GM12864 (cell line): ENCODE measurements at regions not wholly inside any gene's neighbourhood (a gene's known extent, or its start where the extent isn't known, plus 50 kb on each side); places are given as distances from the start of the nearest gene placed in this dataset.

Experiments used
- DNase-seq: peaks from one replicate; pipeline ENCODE4 v3.0.0-alpha.2; 2011; ENCODE audit warnings: low read depth
- H3K4me3 ChIP-seq: 2 replicates; pipeline ENCODE4 v1.5.1; 2011; ENCODE audit warnings: mild to moderate bottlenecking, low read depth, low read length, control low read depth
- CTCF ChIP-seq: IDR thresholded peaks from 2 replicates; pipeline ENCODE4 v1.5.1; 2011; ENCODE audit warnings: low read depth, mild to moderate bottlenecking, moderate library complexity, low read length, control low read depth, inconsistent platforms; ENCODE audit errors: missing control alignments

DNA sequence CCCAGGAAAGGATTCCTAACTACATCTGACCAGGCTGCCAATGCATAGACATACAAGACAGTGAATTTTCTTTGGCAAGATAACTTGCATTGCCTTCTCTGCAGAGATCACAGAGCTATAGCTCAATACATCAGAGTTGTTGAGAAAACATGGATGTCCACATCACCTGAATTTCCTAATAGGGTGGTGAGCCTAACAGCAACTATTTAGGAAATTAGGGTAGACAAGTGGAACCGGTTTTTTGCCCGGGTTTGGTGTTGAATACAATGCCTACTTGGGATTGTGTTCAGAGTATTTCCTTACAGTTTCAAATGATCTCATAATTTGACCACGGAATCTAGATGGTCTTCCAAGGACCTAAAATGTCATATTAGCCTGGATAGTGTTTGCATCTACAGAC, 262.7 kb downstream of the KIF4B start:
- no peak overlapping the region for H3K4me3 ChIP-seq
- no peak for DNase-seq
- TF ChIP-seq CTCF = no peak

GRCh38 chr5:155278532-155278931, 265.0 kb downstream of the KIF4B start:
- no peak for TF ChIP-seq CTCF
- no peak for DNase-seq
- H3K4me3 ChIP-seq = no peak overlapping the region

- no peak for TF ChIP-seq CTCF
- no peak for DNase-seq
These were observed 269.1 kb downstream of the KIF4B start for GRCh38 chr5:155282503-155283107.

DNA sequence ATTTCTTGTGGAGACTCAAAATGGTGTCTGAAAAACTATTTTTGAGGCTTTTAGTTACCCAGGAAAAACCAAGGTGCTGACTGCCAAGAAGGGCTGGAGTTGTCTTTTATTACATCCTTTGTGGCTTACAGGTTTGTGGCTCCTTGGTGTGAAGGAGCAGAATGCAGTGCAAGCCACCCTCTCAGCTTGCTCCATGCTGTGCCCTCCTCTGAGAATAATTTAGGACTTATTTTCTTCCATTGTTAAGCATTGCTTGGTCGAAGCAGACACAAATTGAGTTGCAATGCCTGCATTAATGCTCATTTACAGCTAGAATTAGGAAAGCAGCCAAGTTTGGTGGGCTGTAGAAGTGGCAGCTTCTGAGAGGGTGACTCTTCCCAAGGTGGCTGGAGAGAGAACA, 272.2 kb downstream of the KIF4B start:
- no peak for DNase-seq
- no peak overlapping the region for H3K4me3 ChIP-seq
- no peak for TF ChIP-seq CTCF

More at GRCh38 chr5:155282503-155283107, 269.1 kb downstream of the KIF4B start:
- H3K4me3 ChIP-seq = no peak overlapping the region

- DNase-seq = no peak
- no peak overlapping the region for H3K4me3 ChIP-seq
- TF ChIP-seq CTCF = no peak
These were observed 277.4 kb downstream of the KIF4B start for GRCh38 chr5:155290937-155291336.

DNA sequence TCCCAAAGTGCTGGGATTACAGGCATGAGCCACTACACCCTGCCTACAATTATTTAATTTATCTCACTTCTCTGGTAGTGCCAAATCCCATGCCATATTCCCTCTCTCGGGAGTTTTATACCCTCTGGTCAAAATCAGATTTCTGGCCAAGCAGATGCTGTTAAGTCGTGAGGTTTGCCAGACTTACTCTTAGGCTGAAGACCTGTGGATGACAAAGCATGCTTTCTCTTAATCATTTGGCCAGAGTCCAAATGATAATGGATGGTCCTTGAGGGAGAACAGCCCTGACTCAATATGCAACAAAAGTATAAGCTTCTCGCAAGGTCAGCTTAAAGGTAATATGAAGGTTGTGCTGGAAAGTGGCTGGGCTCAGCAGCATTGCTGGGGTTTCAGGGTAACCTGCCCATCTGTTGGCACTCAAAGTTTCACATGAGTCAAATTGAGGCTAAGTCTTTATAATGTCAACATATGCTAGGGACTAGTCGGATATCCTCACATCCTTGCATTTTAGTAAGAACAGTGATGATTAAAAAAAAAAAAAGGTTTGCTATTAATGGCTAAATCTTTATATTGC, 280.1 kb downstream of the KIF4B start:
- no peak for TF ChIP-seq CTCF
- no peak for DNase-seq
- H3K4me3 ChIP-seq = no peak overlapping the region

GRCh38 chr5:155295111-155295510, 281.6 kb downstream of the KIF4B start:
- DNase-seq = no peak
- no peak overlapping the region for H3K4me3 ChIP-seq
- TF ChIP-seq CTCF = no peak
